Activated CD8-positive, alpha-beta memory T cell treated with anti-CD3 and anti-CD28 coated beads for 24 hours (primary cell): ENCODE measurements at regions not wholly inside any gene's neighbourhood (a gene's known extent, or its start where the extent isn't known, plus 50 kb on each side); places are given as distances from the start of the nearest gene placed in this dataset.
"Not testable (repeated sequence)": the region's sequence is repeated elsewhere in the genome, so short reads cannot be mapped to it uniquely, and the experiment has no call there.

Source experiments
- DNase-seq: peaks from one replicate; pipeline ENCODE4 v3.0.0-alpha.2; 2020

- DNase-seq = not testable (repeated sequence)
These were observed 50.8 kb upstream of the GRIN2B start for GRCh38 chr12:14032191-14032590.

- no peak for DNase-seq
These were observed 62.4 kb upstream of the GRIN2B start for GRCh38 chr12:14043776-14044175.

- DNase-seq = no peak
These were observed 67.6 kb upstream of the GRIN2B start for GRCh38 chr12:14048941-14049545.

- no peak for DNase-seq
These were observed 76.5 kb upstream of the GRIN2B start for GRCh38 chr12:14057895-14058294.

GRCh38 chr12:14058717-14059116 is 77.3 kb upstream of the GRIN2B start:
- DNase-seq = no peak

- DNase-seq = no peak
These were observed 78.1 kb upstream of the GRIN2B start for GRCh38 chr12:14059548-14059947.

- DNase-seq = no peak
These were observed 84.2 kb upstream of the GRIN2B start for GRCh38 chr12:14065616-14066015.

- DNase-seq = no peak
These were observed 84.6 kb upstream of the GRIN2B start for GRCh38 chr12:14066021-14066420.

GRCh38 chr12:14068961-14069360 is 87.6 kb upstream of the GRIN2B start:
- DNase-seq = no peak

GRCh38 chr12:14071833-14072232 is 90.4 kb upstream of the GRIN2B start:
- no peak for DNase-seq

GRCh38 chr12:14072987-14073386 is 91.6 kb upstream of the GRIN2B start:
- no peak for DNase-seq

- no peak for DNase-seq
These were observed 94.5 kb upstream of the GRIN2B start for GRCh38 chr12:14075797-14076393.

GRCh38 chr12:14076538-14076937 is 95.1 kb upstream of the GRIN2B start:
- DNase-seq = no peak

- no peak for DNase-seq
These were observed 105.4 kb upstream of the GRIN2B start for GRCh38 chr12:14086838-14087237.

- no peak for DNase-seq
These were observed 118.6 kb upstream of the GRIN2B start for GRCh38 chr12:14099994-14100393.

- DNase-seq = not testable (repeated sequence)
These were observed 120.2 kb upstream of the GRIN2B start for GRCh38 chr12:14101556-14101955.

GRCh38 chr12:14111230-14111865 is 129.9 kb upstream of the GRIN2B start:
- DNase-seq = no peak

GRCh38 chr12:14113031-14113430 is 131.6 kb upstream of the GRIN2B start:
- DNase-seq = no peak

GRCh38 chr12:14126692-14127091 is 145.3 kb upstream of the GRIN2B start:
- DNase-seq = no peak

GRCh38 chr12:14129611-14130195 is 148.3 kb upstream of the GRIN2B start:
- DNase-seq = no peak

- DNase-seq = no peak
These were observed 154.6 kb upstream of the GRIN2B start for GRCh38 chr12:14135996-14136395.

GRCh38 chr12:14138495-14138894 is 157.1 kb upstream of the GRIN2B start:
- DNase-seq = no peak

GRCh38 chr12:14148489-14149270 is 167.3 kb upstream of the GRIN2B start:
- no peak for DNase-seq
